HG03575 (cell line): ENCODE measurements at regions not wholly inside any gene's neighbourhood (a gene's known extent, or its start where the extent isn't known, plus 50 kb on each side); places are given as distances from the start of the nearest gene placed in this dataset.

Experiments
- ATAC-seq: cut with Tn5 transposase; IDR thresholded peaks from one replicate; pipeline ENCODE4 v1.9.1; 2021; ENCODE audit not compliant: unreplicated experiment, insufficient number of reproducible peaks, low FRiP score; ENCODE audit errors: extremely low read depth

DNA sequence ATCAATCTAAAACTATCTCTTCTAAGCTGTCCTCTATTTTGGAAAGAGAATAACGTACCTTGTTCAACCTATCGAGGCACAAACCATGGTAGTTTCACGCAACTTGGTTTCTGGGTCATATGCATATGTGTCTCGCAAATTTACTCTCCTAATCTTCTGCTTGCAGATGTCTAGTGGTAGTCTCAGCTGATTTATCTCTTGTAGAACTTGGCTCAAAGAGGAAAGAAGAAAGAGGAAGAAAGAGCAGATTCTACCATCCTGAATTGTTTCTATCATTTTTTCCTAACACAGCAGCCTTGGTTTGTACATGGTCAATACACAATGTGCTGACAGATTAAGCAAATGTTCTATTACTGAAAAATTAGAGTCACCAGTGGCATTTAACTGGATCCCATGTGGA is 282.3 kb downstream of the SPRY2 start:
- ATAC-seq = no peak

DNA sequence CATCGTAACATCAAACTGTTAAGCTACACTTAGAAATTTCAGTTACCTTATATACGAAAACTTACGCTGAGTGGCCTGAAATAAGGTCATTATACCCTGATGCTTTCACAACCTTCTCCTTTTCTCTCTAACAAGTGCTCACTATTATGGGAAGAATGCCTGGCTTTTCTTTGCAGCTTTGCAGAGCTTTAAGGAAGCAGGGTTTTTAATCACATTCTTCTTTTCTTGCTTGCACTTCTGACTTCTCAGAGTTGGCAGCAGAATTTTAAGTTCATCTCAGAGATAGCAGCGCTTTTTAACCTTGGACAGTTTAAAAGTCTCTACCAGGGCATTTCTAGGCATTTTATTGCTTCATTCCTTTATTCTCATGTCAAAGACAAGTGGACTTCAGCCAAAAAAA is 285.1 kb downstream of the SPRY2 start:
- ATAC-seq = no peak

DNA sequence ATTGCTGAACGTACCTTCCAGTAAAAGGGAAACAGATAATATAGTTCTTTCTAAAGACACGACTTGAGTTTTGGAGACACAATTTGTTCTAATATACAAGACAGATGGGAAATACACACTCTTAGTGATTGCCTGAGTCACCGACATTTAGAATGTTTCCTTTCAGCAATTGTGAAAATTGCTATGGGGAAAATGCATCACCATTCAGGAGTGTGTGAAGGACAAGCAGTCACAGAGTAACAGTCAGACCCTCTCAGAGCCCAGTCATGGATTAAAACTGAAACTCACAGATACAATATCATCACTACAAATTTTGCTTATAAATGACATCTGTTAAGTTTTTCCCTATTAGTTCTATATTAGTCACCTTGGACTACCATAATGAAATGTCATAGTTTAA is 286.1 kb downstream of the SPRY2 start:
- no peak for ATAC-seq

DNA sequence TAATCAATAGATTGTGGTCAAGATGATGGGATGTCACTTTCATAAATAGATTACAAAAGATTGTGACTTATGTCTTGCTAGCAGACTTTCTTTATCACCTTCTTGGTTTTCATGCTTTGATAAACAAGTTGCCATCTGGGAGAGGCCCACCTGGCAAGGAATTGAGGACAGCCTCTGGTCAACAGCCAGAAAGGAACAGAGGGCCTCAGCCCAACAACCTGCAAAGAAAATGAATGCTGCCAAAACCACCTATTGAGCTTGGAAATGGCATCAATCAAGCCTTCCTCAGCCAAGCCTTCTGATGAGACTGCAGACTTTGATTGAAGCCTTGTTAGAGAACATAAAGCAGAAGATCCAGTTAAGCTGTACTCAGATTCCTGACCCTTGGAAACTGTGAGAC is 288.6 kb downstream of the SPRY2 start:
- no peak for ATAC-seq

DNA sequence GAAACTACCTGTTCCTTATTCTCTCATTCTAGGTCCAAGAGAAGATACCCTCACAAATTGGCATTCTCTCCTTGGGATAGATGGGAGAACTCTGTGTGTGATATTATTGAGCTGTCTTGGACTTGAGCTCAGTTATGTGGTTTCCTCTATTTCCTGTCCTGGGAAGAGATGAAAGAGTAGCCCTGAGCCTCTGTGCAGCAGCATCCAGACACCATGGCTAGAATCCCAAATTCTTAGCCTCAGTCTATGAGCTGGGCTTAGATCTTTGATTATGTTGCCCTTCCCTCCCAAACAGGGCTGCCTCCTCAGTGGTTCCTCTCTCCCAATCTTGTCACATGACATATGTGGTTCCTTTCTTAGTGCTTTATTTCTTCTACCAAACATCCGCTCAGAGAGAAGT is 290.7 kb downstream of the SPRY2 start:
- no peak for ATAC-seq

DNA sequence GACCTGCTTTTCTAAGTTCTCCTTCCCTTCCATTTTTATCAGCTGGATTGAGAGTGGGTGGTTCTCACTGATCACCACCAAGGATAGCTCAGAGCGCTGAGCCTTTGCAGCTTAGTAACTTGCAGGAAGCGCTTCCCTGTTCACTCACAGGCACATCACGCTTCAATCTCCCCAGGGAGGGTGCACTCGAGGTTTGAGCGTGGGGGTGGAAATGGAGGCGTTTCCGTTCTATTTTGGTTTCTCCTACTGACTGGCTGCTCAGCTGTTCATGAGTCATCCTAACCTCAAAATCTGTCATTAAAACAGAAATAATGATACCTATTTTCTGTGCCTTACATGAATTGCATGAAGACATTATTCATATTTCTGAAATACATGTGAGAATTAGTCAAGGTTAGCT is 292.1 kb downstream of the SPRY2 start:
- ATAC-seq = peak; percentile 90

DNA sequence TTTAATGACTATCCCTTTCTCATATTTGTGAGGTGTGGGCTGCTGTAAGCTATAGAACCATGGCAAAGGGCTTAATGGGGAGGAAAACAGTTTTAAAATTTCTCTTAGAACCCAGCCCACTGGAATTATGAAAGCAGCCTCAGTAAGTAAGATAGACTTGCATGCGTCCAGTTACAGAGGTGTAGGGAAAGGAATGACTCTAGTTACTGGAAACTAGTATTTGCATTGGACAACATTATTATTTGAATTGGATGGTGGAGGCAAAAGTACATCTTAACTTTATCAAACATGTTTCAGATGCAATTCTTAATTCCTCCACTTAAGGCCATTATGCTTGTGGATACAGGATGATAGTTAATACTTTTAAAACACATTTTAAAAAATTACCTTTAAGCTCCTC is 292.9 kb downstream of the SPRY2 start:
- no peak for ATAC-seq

DNA sequence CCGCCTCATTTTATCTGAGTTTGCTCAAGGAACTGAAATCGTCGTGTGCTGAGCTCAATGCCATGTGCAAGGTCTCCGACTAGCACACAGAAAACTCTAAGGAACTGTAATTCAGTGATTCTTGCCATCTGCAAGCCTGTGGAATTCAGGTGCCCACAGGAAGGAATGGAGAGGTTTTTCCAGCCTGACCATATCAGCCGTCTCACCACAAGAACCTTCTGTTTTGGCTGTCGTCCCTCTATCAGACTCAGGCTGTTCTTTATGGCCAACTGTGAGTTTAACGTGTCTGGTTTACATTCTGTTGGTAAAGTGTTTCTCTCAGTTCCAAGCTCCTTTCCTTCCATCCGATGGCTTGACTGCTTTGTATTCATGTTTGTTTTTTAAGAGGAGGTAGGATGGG is 293.5 kb downstream of the SPRY2 start:
- ATAC-seq = no peak

DNA sequence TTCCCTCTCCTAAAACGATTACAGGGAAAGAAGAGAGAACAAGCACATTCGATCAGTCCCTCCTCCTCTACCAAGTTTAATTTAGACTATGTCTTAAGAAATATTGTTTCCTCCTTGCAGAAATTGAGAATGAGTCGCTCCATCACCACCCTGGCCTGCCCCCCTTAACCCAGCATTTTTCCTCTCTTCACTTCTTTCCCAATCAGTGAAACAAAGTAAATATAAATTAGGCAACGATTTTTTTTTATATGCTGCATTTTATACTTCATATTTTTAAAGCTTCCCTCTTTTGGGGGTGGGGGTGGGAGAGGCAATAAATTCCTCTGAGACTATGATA is 300.0 kb downstream of the SPRY2 start:
- no peak for ATAC-seq

DNA sequence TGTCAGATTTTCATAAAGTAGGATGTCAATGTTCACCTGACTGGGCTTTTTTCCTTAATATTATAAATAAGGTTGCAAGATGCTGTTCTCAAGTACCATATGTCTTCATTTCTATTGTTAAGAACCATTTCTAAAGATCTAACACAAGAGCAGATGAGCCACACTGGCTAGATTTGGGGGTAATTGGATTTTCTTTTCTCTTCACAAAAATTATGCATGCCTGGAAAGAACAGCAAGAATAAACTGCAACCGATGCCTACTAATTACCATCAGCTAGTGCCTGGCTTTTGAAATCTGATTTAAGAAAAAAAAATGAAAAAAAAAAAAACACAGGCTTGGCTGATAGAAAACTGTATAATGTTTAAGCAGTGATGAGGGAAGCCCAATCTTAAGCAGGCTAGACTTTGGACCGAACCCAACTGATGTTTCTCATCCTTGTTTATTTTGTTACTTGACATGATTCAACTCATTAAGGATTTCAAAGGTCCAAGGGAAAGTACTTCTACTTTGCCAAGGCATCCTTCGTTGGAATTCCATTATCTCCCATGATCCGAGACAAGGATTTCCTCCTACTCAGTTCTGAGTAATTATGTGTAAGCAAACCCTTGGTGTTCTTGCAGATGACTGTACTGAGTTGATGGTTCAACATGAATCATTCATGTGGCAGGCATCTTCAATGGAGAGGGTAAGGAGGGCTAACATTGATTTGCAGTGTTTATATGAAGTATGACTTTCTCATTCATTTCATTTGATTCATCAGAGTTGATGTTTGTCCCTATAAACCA is 300.5 kb downstream of the SPRY2 start:
- ATAC-seq = no peak

DNA sequence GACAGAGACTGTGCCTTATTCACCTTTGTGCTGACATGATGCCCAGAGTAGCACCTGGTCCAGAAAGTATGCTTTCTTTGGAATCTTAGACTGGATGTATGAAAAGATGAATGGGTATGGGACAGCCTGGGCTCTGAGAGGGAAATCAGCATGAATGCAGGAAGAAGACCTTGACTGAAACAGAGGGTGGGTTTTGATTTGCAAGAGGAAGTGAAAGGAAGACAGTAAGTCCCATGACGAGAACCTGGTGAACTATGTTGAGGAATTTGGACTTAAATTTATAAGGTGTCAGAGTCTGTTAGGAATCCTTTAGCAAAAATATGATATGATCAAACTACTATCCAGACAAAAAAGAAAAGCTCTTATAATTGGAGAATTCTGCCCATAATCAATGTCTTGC is 301.9 kb downstream of the SPRY2 start:
- ATAC-seq = no peak

DNA sequence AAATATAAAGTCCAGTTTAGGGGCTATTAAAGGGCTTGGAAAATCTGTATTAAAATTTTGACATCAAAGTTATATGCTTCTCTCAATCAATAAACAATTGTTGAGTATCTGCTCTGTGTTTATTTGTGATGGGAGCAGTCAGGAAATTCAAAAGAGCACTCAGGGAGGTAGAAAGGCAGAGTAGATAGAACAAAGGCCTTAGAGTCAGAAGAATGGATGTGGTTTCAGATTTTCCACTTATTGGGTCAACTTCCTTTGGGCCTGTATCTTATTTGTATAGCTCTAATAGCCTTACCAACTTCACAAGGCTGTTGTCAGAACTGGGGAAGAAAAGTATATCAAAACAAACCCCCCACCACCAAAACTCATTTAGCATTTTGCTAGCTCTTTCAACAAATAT is 302.6 kb downstream of the SPRY2 start:
- ATAC-seq = no peak

DNA sequence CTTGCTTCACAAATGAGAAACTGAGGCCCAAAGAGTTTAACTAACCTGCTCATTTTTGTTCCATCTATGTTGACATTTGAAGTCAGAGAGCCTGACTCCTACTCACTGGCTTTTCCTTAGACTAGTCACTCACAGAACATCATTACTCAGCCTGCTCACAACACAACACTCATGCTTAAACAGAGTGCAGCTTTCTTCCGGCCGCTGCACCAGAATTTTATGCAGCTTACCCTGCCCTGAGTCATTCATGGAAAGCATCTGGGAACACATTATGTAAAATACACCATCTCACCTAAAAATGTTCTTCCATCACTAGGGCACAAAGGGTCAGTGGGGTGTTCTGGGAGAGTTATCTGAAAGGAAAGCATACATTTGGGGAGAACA is 303.4 kb downstream of the SPRY2 start:
- ATAC-seq = peak; percentile 46

DNA sequence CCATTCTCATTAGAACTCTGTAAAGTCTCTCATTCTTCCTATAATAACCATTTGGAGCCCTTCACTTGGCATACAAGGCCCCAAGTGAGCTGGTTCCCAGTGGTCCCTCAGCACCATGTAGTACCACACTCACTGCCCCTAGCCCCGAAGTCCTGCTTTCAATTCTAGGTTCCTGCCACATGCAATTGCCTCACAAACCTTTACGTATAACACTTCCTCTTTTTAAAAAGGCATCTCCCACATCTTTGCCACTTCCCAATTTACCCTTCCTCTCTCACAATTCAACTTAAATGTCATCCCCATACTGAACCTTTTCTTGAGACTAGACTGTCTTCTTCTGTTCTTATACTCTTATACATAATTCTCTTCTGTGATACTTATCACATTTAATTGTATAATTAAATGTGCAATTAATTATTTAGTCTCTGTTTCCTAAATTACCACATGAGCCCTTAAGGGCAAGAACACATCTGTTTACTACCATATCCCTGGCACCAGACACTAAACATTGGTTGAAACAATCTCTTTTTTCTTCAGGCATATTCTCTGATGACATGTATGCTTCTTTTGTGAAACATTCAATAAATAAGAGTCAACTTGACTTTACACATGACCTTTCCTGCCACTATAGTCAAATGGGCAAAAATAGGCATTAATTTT is 304.0 kb downstream of the SPRY2 start:
- ATAC-seq = no peak

DNA sequence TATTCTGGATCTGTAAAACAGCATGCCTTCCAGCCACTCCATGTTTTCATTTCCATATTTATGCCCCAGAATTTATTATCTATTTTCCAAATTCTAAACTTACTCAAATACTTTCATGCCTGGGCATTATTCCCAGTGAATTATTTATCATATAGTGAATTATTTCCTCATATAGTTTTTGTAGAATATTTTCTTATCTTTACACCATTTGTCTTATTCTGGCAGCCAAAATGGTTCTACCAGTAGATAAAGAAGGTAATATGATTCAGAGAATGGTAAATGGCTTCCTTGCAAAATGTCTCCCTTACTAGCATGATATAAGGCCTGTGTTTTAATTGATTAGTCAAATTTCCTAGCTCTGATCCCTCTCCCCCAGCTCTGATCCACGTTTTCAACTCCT is 305.8 kb downstream of the SPRY2 start:
- ATAC-seq = no peak

DNA sequence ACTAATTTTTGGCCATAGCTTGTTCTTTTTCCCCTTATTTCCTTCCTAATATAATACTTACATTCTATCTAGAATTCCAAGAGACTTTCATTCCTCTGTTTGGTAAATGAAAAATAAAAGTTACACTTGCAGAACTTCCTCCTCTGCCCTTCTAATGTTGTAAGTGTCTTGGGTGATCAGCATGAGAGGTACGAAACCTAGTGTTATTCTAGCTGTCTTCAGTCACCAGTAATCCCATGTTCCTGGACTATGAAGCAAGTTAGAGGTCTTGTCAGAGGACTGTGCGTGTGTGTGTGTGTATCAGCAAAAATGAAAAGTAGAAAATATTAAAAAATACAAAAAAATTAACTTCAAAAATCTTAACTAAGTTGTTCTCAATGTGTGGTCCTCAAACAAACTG is 307.0 kb downstream of the SPRY2 start:
- ATAC-seq = no peak

DNA sequence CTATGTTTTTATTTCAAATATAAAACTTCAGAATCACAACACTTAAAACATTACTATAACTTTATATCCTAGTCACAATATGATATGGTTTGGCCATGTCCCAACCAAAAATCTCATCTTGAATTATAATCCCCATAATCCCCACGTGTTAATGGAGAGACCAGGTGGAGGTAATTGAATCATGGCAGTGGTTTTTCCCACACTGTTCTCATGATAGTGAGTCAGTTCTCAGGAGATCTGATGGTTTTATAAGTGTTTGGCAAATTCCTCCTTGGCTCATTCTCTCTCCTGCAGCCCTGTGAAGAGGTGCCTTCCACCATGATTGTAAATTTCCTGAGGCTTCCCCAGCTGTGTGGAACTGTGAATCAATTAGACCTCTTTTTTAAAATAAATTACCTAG is 307.6 kb downstream of the SPRY2 start:
- ATAC-seq = no peak

DNA sequence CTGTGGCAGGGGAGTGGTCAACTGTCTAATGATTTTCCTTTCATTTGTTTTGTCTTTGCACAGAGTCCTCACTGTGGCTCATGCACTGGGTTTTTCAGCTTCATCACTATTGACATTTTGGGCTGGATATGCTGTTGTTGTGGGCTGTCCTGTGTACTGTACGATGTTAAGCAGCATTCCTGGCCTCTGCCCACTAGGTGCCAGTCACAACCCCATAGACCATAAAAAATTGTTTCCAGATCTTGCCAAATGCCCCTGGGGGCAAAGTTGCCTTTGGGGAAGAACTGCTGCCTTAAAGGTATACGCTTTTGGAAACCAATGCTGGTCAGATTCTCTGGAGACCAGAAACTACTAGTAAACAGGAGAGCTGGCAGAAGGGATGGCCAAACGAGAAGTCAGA is 310.4 kb downstream of the SPRY2 start:
- ATAC-seq = no peak

DNA sequence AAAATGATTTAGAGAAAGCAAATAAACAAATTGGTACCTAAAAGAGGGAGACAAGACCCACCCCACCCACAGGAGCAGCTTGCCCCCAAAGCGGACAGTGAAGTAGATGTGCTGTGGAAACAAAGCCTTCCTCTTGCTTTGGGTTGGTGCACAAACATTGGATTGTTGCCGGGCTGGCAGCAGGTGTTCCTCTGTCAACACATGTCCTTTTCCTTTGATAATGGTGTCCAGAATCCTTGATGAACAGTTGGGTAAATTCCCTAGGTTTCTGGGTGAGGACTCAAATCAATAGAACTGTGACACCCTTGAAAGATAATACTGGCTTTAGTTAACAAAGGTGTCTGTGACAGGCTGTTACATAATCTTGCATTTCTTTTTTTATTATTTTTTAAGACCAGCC is 311.8 kb downstream of the SPRY2 start:
- ATAC-seq = no peak

DNA sequence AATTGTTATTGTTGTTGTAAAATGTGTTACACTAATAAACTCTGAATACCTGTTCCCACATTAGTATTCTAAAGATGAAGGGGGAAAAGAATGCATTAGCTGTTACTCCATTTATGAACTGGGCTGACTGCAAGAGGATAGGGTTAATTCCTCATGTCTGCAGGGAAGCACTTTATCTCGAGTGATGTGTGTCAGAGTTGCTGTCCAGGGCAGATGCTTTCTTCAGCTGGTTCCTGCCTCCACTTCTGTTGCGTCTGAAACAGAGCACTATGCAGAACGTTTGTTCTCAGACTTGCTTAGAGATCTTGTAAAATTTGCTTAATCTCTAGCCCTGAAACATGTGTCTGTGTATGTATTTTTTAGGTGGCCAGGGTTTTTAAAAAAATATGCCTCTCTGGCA is 318.8 kb downstream of the SPRY2 start:
- no peak for ATAC-seq

DNA sequence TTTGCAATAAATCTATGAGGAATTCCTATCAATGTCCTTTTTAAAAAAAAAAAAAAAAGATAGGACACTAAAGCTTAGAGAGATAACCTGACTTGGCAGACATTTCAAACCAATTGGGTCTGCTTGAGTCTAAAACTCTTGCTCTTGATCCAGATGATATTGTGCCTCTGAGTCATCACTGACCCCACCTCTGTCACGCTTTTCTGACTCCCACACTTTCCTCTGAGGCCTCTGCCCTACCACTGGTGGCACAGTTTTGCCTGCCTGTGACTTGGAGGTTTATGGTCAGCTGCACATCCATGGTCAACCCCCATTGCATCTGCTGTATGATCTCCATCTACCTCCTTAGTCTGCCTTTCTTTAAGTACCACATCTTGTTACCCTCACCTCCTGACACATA is 328.7 kb downstream of the SPRY2 start:
- ATAC-seq = peak; percentile 38
